Osteoblast (primary cell): ENCODE measurements at regions not wholly inside any gene's neighbourhood (a gene's known extent, or its start where the extent isn't known, plus 50 kb on each side); places are given as distances from the start of the nearest gene placed in this dataset.

Experiments
- DNase-seq: peaks from one replicate; pipeline ENCODE4 v3.0.0; 2011; ENCODE audit warnings: low spot score, mixed read lengths; ENCODE audit not compliant: insufficient read length; ENCODE audit errors: missing footprints
- H2AFZ ChIP-seq: 2 replicates; pipeline ENCODE4 v1.6.0; 2011; ENCODE audit warnings: mild to moderate bottlenecking, low read length
- H3K27ac ChIP-seq: 2 replicates; pipeline ENCODE4 v1.5.1; 2011; ENCODE audit warnings: mild to moderate bottlenecking, low read depth, low read length, moderate library complexity
- H3K27me3 ChIP-seq: 2 replicates; pipeline ENCODE4 v1.6.0; 2012; ENCODE audit warnings: mild to moderate bottlenecking, control low read depth, inconsistent platforms, low read length, moderate library complexity; ENCODE audit not compliant: insufficient read depth
- H3K36me3 ChIP-seq: 2 replicates; pipeline ENCODE4 v1.5.1; 2011; ENCODE audit warnings: mild to moderate bottlenecking, low read length, control low read depth, moderate library complexity; ENCODE audit not compliant: insufficient read depth
- H3K4me1 ChIP-seq: 2 replicates; pipeline ENCODE4 v1.5.1; 2011; ENCODE audit warnings: mild to moderate bottlenecking, low read length, control low read depth, moderate library complexity; ENCODE audit not compliant: insufficient read depth
- H3K4me2 ChIP-seq: 2 replicates; pipeline ENCODE4 v1.6.0; 2011; ENCODE audit warnings: mild to moderate bottlenecking, low read length; ENCODE audit not compliant: insufficient read depth
- H3K4me3 ChIP-seq: fragments of 200-600 bp; sonication (generic); 3 replicates; pipeline ENCODE4 v1.5.1; 2012; ENCODE audit warnings: mild to moderate bottlenecking, low read length, inconsistent platforms; ENCODE audit not compliant: insufficient read depth
- H3K79me2 ChIP-seq: 2 replicates; pipeline ENCODE4 v1.6.0; 2012; ENCODE audit warnings: mild to moderate bottlenecking, low read length, control low read depth, inconsistent platforms; ENCODE audit not compliant: insufficient read depth
- H3K9me3 ChIP-seq: 2 replicates; pipeline ENCODE4 v1.5.1; 2011; ENCODE audit warnings: low read depth, low read length, control low read depth
- H4K20me1 ChIP-seq: 2 replicates; pipeline ENCODE4 v1.6.0; 2012; ENCODE audit warnings: mild to moderate bottlenecking, low read length, control low read depth; ENCODE audit not compliant: insufficient read depth
- TF ChIP-seq, protein P1 (sequence below): IDR thresholded peaks from 2 replicates; pipeline ENCODE4 v1.5.1; 2011; ENCODE audit warnings: mild to moderate bottlenecking, low read depth, low read length, moderate library complexity; ENCODE audit errors: extremely low read depth

DNA sequence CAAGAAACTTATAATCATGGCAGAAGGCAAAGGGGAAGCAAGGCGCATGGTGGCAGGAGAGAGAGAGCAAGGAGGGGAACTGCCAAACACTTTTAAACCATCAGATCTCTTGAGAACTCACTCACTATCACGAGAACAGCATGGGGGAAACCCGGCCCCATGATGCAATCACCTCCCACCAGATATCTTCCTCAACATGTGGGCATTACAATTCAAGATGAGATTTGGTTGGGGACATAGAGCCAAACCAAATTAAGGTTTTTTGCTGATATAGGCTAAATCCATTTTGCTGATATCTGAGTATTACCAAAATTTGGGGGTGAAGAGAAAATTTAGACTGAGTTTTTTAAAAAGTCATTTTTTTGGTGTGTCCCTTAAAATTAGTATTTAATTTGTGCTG, 54.9 kb upstream of the TMX1 start:
- H3K27ac ChIP-seq, result no peak overlapping the region
- no peak overlapping the region for H2AFZ ChIP-seq
- TF ChIP-seq, protein P1, sequence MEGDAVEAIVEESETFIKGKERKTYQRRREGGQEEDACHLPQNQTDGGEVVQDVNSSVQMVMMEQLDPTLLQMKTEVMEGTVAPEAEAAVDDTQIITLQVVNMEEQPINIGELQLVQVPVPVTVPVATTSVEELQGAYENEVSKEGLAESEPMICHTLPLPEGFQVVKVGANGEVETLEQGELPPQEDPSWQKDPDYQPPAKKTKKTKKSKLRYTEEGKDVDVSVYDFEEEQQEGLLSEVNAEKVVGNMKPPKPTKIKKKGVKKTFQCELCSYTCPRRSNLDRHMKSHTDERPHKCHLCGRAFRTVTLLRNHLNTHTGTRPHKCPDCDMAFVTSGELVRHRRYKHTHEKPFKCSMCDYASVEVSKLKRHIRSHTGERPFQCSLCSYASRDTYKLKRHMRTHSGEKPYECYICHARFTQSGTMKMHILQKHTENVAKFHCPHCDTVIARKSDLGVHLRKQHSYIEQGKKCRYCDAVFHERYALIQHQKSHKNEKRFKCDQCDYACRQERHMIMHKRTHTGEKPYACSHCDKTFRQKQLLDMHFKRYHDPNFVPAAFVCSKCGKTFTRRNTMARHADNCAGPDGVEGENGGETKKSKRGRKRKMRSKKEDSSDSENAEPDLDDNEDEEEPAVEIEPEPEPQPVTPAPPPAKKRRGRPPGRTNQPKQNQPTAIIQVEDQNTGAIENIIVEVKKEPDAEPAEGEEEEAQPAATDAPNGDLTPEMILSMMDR, result no peak
- no peaks in the 10 kb centered on the region for H3K9me3 ChIP-seq
- H3K79me2 ChIP-seq, result no peaks in the 10 kb centered on the region
- H4K20me1 ChIP-seq, result no peaks in the 10 kb centered on the region
- peaks cover 4% of the 10 kb centered on the region for H3K27me3 ChIP-seq
- H3K4me1 ChIP-seq, result peaks cover 10% of the 10 kb centered on the region
- no peak for DNase-seq
- no peak overlapping the region for H3K4me2 ChIP-seq
- H3K36me3 ChIP-seq, result no peaks in the 10 kb centered on the region
- no peak overlapping the region for H3K4me3 ChIP-seq

GRCh38 chr14:51185754-51186153, 54.3 kb upstream of the TMX1 start:
- H3K27ac ChIP-seq, result no peak overlapping the region
- H3K4me3 ChIP-seq, result no peak overlapping the region
- H3K36me3 ChIP-seq, result no peaks in the 10 kb centered on the region
- no peaks in the 10 kb centered on the region for H3K27me3 ChIP-seq
- no peak for DNase-seq
- H3K79me2 ChIP-seq, result no peaks in the 10 kb centered on the region
- H3K4me2 ChIP-seq, result no peak overlapping the region
- no peaks in the 10 kb centered on the region for H4K20me1 ChIP-seq
- TF ChIP-seq, protein P1, result no peak
- no peaks in the 10 kb centered on the region for H3K9me3 ChIP-seq
- no peak overlapping the region for H2AFZ ChIP-seq
- H3K4me1 ChIP-seq, result peaks cover 10% of the 10 kb centered on the region

DNA sequence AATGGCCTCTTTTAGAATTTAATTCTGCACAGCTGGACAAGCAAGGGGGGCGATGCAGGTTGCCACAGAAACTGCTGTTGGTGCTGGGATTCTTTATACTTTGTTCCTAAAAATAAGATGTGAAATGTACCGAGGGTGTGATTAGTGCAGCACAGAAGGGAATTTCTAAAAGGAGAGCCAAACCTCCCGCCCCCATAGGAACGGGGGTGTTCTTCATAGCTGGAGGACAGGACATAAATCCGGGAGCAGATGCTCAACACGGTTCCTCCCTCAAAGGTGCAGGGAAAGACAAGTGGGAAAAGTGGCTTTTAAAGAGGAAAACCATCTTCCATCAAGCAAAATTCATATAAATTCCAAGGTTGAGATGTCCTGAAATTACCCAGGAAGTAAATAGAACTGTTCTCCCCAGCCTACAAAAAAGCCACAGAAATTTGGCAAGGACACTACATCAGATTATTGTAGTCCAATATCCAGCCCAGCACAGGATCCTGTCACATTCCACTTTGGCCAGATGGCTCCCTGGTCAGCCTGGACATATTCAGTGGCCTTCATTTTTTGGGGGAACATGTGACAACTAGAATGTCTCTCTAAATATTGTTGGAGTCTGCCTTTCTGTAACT, 51.4 kb upstream of the TMX1 start:
- DNase-seq, result no peak
- no peaks in the 10 kb centered on the region for H3K27me3 ChIP-seq
- no peaks in the 10 kb centered on the region for H3K36me3 ChIP-seq
- H3K79me2 ChIP-seq, result no peaks in the 10 kb centered on the region
- peak overlapping the region; percentile 53 for H2AFZ ChIP-seq
- no peaks in the 10 kb centered on the region for H3K9me3 ChIP-seq
- H4K20me1 ChIP-seq, result no peaks in the 10 kb centered on the region
- H3K4me1 ChIP-seq, result peaks cover 3% of the 10 kb centered on the region
- TF ChIP-seq, protein P1, result no peak
- no peak overlapping the region for H3K4me3 ChIP-seq
- H3K4me2 ChIP-seq, result peak overlapping the region; percentile 48
- H3K27ac ChIP-seq, result no peak overlapping the region

- H3K27me3 ChIP-seq, result no peaks in the 10 kb centered on the region
- no peak overlapping the region for H3K4me2 ChIP-seq
- no peak for DNase-seq
- no peak overlapping the region for H2AFZ ChIP-seq
- no peaks in the 10 kb centered on the region for H4K20me1 ChIP-seq
- H3K27ac ChIP-seq, result no peak overlapping the region
- no peaks in the 10 kb centered on the region for H3K79me2 ChIP-seq
- H3K4me1 ChIP-seq, result peaks cover 3% of the 10 kb centered on the region
- H3K4me3 ChIP-seq, result no peak overlapping the region
- no peaks in the 10 kb centered on the region for H3K9me3 ChIP-seq
- TF ChIP-seq, protein P1, result no peak
- H3K36me3 ChIP-seq, result no peaks in the 10 kb centered on the region
Measured at GRCh38 chr14:51189600-51190376, 50.3 kb upstream of the TMX1 start.
